ENCODE measurements at regions not wholly inside any gene's neighbourhood (a gene's known extent, or its start where the extent isn't known, plus 50 kb on each side); places are given as distances from the start of the nearest gene placed in this dataset.

DNA sequence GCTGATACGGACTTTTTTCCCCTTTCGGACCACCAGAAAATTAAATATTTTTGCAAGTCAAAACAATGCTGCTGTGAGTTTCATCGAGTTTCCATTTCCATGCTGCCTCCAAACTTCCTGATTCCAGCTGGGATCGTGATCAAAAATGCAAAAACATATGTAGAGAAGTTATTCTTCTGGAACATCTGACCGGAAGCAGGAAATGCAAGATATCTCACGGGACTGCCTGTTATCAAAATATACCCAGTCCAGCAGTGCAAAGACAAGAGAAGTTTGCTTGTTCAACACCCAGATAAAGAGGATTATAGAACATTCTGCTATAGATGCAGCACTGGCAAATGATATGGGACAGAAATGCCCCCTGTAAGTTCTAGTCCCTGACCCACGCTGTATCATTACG, 726.7 kb upstream of the NR2F2 start:
- no peak overlapping the region for H3K4me3 ChIP-seq (ENCODE audit: low read length)
- no peak overlapping the region for H3K9ac ChIP-seq (ENCODE audit: low read length)
- TF ChIP-seq EZH2phosphoT487 (IDR thresholded peaks at IDR 0.05; ENCODE audit: low read length) = no peak
- TF ChIP-seq, protein P1, sequence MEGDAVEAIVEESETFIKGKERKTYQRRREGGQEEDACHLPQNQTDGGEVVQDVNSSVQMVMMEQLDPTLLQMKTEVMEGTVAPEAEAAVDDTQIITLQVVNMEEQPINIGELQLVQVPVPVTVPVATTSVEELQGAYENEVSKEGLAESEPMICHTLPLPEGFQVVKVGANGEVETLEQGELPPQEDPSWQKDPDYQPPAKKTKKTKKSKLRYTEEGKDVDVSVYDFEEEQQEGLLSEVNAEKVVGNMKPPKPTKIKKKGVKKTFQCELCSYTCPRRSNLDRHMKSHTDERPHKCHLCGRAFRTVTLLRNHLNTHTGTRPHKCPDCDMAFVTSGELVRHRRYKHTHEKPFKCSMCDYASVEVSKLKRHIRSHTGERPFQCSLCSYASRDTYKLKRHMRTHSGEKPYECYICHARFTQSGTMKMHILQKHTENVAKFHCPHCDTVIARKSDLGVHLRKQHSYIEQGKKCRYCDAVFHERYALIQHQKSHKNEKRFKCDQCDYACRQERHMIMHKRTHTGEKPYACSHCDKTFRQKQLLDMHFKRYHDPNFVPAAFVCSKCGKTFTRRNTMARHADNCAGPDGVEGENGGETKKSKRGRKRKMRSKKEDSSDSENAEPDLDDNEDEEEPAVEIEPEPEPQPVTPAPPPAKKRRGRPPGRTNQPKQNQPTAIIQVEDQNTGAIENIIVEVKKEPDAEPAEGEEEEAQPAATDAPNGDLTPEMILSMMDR (IDR thresholded peaks at IDR 0.05; ENCODE audit: low read length) = no peak
- TF ChIP-seq EZH2 (optimal IDR thresholded peaks at IDR 0.05; ENCODE audit: low read depth, low read length) = no peak
- H2AFZ ChIP-seq (ENCODE audit: low read length) = no peak overlapping the region
- no peaks in the 10 kb centered on the region for H3K79me2 ChIP-seq (ENCODE audit: low read length)
- H3K4me1 ChIP-seq (ENCODE audit: low read length) = no peaks in the 10 kb centered on the region
- DNase-seq = no peak
- H4K20me1 ChIP-seq (ENCODE audit: insufficient read depth, low read length) = no peaks in the 10 kb centered on the region
- no peak overlapping the region for H3K4me2 ChIP-seq (ENCODE audit: low read depth, low read length)
- H3K9me3 ChIP-seq (replicated peaks; ENCODE audit: insufficient read depth, low read length) = no peaks in the 10 kb centered on the region
- H3K27ac ChIP-seq (ENCODE audit: low read length) = no peak overlapping the region
- no peaks in the 10 kb centered on the region for H3K36me3 ChIP-seq (replicated peaks; ENCODE audit: insufficient read depth, low read length)
- H3K27me3 ChIP-seq (replicated peaks; ENCODE audit: insufficient read depth, low read length) = no peaks in the 10 kb centered on the region
- no peaks in the 10 kb centered on the region for H3K9me2 ChIP-seq (replicated peaks; ENCODE audit: insufficient read depth, low read length)
- H3F3A ChIP-seq (ENCODE audit: insufficient read depth, low read length) = no peaks in the 10 kb centered on the region

DNA sequence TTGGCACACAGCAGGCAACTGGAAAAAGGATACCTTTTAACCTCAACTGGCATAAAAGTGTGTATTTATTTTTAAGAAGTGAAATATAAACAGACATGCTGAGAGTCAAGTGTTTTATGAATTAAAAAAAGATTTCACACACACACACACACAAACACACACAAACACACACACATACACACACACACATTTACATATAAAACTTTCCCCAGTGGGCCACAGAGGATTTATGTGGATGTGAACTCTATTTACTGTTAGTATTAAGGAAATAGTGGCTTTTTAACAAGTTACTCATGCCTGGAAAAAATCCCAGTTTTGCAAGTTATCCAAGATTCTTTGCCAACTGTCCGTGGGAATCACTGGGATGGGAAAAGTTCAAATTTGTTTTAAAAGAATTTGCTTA, 725.9 kb upstream of the NR2F2 start:
- Histone ChIP-seq H3K4me2 (ENCODE audit: low read depth, low read length) (no peak overlapping the region), H3K4me1 (ENCODE audit: low read length) (no peaks in the 10 kb centered on the region), H3F3A (ENCODE audit: insufficient read depth, low read length) (no peaks in the 10 kb centered on the region), H2AFZ (ENCODE audit: low read length) (no peak overlapping the region), H3K27me3 (replicated peaks; ENCODE audit: insufficient read depth, low read length) (no peaks in the 10 kb centered on the region), H3K9me3 (replicated peaks; ENCODE audit: insufficient read depth, low read length) (no peaks in the 10 kb centered on the region), H4K20me1 (ENCODE audit: insufficient read depth, low read length) (no peaks in the 10 kb centered on the region), H3K9ac (ENCODE audit: low read length) (no peak overlapping the region), H3K4me3 (ENCODE audit: low read length) (no peak overlapping the region), H3K9me2 (replicated peaks; ENCODE audit: insufficient read depth, low read length) (no peaks in the 10 kb centered on the region), H3K79me2 (ENCODE audit: low read length) (no peaks in the 10 kb centered on the region), H3K27ac (ENCODE audit: low read length) (no peak overlapping the region), H3K36me3 (replicated peaks; ENCODE audit: insufficient read depth, low read length) (no peaks in the 10 kb centered on the region)
- no peak for DNase-seq
- TF ChIP-seq EZH2 (optimal IDR thresholded peaks at IDR 0.05; ENCODE audit: low read depth, low read length) = no peak
- TF ChIP-seq, protein P1 (IDR thresholded peaks at IDR 0.05; ENCODE audit: low read length) = no peak
- TF ChIP-seq EZH2phosphoT487 (IDR thresholded peaks at IDR 0.05; ENCODE audit: low read length) = no peak

- Histone ChIP-seq H3K27me3 (replicated peaks; ENCODE audit: insufficient read depth, low read length) (no peaks in the 10 kb centered on the region), H3K36me3 (replicated peaks; ENCODE audit: insufficient read depth, low read length) (no peaks in the 10 kb centered on the region), H3K9me2 (replicated peaks; ENCODE audit: insufficient read depth, low read length) (no peaks in the 10 kb centered on the region), H3K9ac (ENCODE audit: low read length) (no peak overlapping the region), H3K4me2 (ENCODE audit: low read depth, low read length) (no peak overlapping the region), H3K27ac (ENCODE audit: low read length) (no peak overlapping the region), H3K9me3 (replicated peaks; ENCODE audit: insufficient read depth, low read length) (no peaks in the 10 kb centered on the region), H3K4me1 (ENCODE audit: low read length) (no peaks in the 10 kb centered on the region), H4K20me1 (ENCODE audit: insufficient read depth, low read length) (no peaks in the 10 kb centered on the region), H3K79me2 (ENCODE audit: low read length) (no peaks in the 10 kb centered on the region), H3K4me3 (ENCODE audit: low read length) (no peak overlapping the region), H3F3A (ENCODE audit: insufficient read depth, low read length) (no peaks in the 10 kb centered on the region), H2AFZ (ENCODE audit: low read length) (no peak overlapping the region)
- TF ChIP-seq EZH2phosphoT487 (IDR thresholded peaks at IDR 0.05; ENCODE audit: low read length) (no peak), EZH2 (optimal IDR thresholded peaks at IDR 0.05; ENCODE audit: low read depth, low read length) (no peak)
- TF ChIP-seq, protein P1 (IDR thresholded peaks at IDR 0.05; ENCODE audit: low read length) = no peak
- no peak for DNase-seq
Measured at GRCh38 chr15:95605098-95605497, 725.4 kb upstream of the NR2F2 start.

Measured in MM.1S (cell line).